Spinal cord (tissue), 9 donors: ENCODE measurements at regions not wholly inside any gene's neighbourhood (a gene's known extent, or its start where the extent isn't known, plus 50 kb on each side); places are given as distances from the start of the nearest gene placed in this dataset.

Source experiments
- DNase-seq, 6 donors: peaks; one replicate each; pipeline versions ENCODE4 v3.0.0 to v3.0.0-alpha.2; 2013 to 2015; ENCODE audit warnings: low spot score in 6 of 6, low read depth in 4 of 6
- H3K27ac ChIP-seq: one replicate; pipeline ENCODE4 v1.5.1; 2013; ENCODE audit warnings: low read depth, low read length, control low read depth
- H3K27me3 ChIP-seq: one replicate; pipeline ENCODE4 v1.6.1; 2013; ENCODE audit warnings: low read length; ENCODE audit not compliant: control insufficient read depth, insufficient read depth
- H3K36me3 ChIP-seq: one replicate; pipeline ENCODE4 v1.6.1; 2013; ENCODE audit warnings: low read length; ENCODE audit not compliant: control insufficient read depth, insufficient read depth
- H3K4me1 ChIP-seq: one replicate; pipeline ENCODE4 v1.6.1; 2013; ENCODE audit warnings: low read length; ENCODE audit not compliant: control insufficient read depth, insufficient read depth
- H3K4me3 ChIP-seq: one replicate; pipeline ENCODE4 v1.5.1; 2013; ENCODE audit warnings: low read depth, low read length, control low read depth
- H3K9me3 ChIP-seq: one replicate; pipeline ENCODE4 v1.6.1; 2013; ENCODE audit warnings: low read length; ENCODE audit not compliant: control insufficient read depth, insufficient read depth
- WGBS: methylation state at CpG from one replicate; pipeline ENCODE4 v1.1.5; 2013; ENCODE audit warnings: missing lambda C conversion rate; ENCODE audit not compliant: insufficient coverage; 5-methylcytosine and 5-hydroxymethylcytosine counted together
- donor health status: healthy.

DNA sequence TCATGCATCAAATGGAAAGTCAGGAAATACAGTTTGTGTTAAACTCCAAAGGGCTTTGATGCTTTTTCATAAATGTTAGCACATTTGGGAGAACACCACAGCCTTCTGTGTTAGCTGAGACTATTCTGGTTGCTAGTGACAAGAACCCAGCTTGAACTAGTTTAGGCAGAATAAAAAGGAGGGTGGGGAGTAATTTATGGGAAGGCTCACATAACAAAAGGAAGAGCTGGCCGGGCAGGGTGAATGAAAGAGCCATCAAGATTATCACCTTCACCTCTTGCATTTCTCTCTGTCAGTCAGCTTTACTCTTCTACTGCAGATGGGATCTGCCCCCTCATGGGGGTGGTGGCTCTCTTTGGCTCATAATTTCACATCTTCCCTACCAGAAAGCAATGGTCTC, 75.4 kb upstream of the VTCN1 start:
- H3K9me3 ChIP-seq = no peaks in the 10 kb centered on the region
- no peaks in the 10 kb centered on the region for H3K27me3 ChIP-seq
- DNase-seq = no peak
- H3K27ac ChIP-seq = no peak overlapping the region
- WGBS = no CpG with 5 or more reads among the region's 1 CpG
- no peaks in the 10 kb centered on the region for H3K36me3 ChIP-seq
- no peak overlapping the region for H3K4me3 ChIP-seq
- no peaks in the 10 kb centered on the region for H3K4me1 ChIP-seq

DNA sequence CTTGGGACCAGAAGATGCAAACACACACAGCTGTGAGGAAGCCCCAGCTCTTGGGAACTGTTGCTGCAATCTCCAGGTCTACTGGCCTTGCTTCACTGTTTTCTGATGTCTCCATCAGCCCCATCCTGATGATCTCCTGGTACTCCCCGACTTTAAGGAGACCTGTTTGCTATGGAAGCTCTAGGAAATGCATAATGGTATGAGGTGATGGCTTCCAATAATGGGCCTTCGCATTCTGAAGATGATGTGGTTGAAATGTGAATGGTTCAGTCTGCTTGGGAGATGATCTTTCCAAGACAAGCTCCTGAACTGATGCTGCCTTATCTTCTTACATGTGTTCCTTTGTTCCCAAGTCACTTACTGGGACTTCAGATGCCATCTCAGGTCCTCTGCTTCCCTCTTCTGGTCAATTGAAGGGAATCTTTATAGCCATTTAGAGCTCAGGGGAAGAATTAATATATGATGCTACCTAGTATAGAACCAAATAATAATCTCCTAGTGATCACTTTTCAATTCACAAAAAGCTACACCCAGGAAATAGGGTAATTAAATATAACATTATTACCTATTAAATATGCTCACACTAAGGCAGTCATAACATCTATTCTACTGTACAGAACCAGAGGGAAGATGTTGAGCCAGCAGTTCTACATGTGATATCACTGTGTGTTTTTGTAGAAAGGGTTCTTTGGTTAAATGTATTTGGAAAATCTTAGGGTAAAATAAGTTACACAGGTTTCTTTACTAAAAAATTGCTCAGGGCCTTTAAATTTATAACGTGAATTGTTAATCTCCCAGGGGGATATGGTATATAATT, 73.9 kb upstream of the VTCN1 start:
- H3K4me3 ChIP-seq = no peak overlapping the region
- H3K27ac ChIP-seq = no peak overlapping the region

GRCh38 chr1:117278531-117278930, 67.8 kb upstream of the VTCN1 start:
- 81% methylated on average over 2 of the region's 5 CpGs for WGBS
- Histone ChIP-seq H3K4me1 (no peaks in the 10 kb centered on the region), H3K9me3 (no peaks in the 10 kb centered on the region), H3K36me3 (no peaks in the 10 kb centered on the region), H3K4me3 (no peak overlapping the region), H3K27ac (no peak overlapping the region), H3K27me3 (no peaks in the 10 kb centered on the region)
- peak in 1 of 6 donors; percentile 53 for DNase-seq

More for the DNA sequence above, 73.9 kb upstream of the VTCN1 start:
- H3K36me3 ChIP-seq = no peaks in the 10 kb centered on the region
- H3K9me3 ChIP-seq = no peaks in the 10 kb centered on the region
- no peaks in the 10 kb centered on the region for H3K4me1 ChIP-seq
- DNase-seq = peak; percentile 33 to 88 (median 47)
- no peaks in the 10 kb centered on the region for H3K27me3 ChIP-seq
- WGBS = 100% methylated on average over 1 of the region's 3 CpGs

DNA sequence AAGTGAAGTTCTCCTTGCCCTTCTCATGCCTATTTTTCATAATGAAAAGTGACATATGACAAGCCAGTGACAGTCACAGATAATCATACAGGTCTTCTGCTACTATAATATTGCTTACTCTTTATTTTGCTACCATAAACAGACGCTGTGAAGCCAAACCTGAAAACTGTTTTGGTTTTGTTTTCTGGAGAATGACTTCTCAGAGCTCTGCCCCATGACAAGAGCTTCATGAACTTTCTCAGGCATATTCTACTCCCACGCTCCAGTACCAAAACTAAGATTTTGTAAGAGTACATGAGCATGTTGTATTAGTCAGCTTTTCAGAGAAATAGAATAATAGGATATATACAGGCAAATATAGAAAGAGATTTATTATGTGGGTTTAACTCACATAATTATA, 64.3 kb upstream of the VTCN1 start:
- Histone ChIP-seq H3K27ac (no peak overlapping the region), H3K36me3 (no peaks in the 10 kb centered on the region), H3K27me3 (no peaks in the 10 kb centered on the region), H3K4me1 (no peaks in the 10 kb centered on the region), H3K9me3 (no peaks in the 10 kb centered on the region), H3K4me3 (no peak overlapping the region)
- WGBS = no CpG with 5 or more reads among the region's 2 CpGs
- no peak for DNase-seq

GRCh38 chr1:117271959-117272358, 61.2 kb upstream of the VTCN1 start:
- no peak overlapping the region for H3K4me3 ChIP-seq
- H3K36me3 ChIP-seq = no peaks in the 10 kb centered on the region
- H3K27ac ChIP-seq = no peak overlapping the region
- no peaks in the 10 kb centered on the region for H3K27me3 ChIP-seq
- H3K4me1 ChIP-seq = peaks cover 11% of the 10 kb centered on the region
- WGBS = 98% methylated on average over 4 of the region's 4 CpGs
- no peaks in the 10 kb centered on the region for H3K9me3 ChIP-seq
- no peak for DNase-seq

DNA sequence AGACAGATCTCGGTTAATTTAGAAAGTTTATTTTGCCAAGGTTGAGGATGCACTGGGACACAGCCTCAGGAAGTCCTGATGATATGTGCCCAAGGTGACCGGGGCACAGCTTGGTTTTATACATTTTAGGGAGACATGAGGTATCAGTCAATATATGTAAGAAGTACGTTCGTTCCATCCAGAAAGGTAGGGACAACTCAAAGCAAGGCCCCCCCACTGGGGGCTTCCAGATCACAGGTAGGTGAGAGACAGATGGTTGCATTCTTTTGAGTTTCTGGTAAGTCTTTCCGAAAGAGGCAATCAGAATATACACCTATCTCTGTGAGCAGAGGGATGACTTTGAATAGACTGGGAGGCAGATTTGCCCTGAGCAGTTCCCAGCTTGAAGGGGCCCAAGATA, 60.4 kb upstream of the VTCN1 start:
- WGBS = 100% methylated on average over 3 of the region's 5 CpGs
- Histone ChIP-seq H3K4me3 (no peak overlapping the region), H3K27me3 (no peaks in the 10 kb centered on the region), H3K36me3 (no peaks in the 10 kb centered on the region), H3K27ac (no peak overlapping the region), H3K4me1 (peaks cover 11% of the 10 kb centered on the region), H3K9me3 (no peaks in the 10 kb centered on the region)
- DNase-seq = no peak

DNA sequence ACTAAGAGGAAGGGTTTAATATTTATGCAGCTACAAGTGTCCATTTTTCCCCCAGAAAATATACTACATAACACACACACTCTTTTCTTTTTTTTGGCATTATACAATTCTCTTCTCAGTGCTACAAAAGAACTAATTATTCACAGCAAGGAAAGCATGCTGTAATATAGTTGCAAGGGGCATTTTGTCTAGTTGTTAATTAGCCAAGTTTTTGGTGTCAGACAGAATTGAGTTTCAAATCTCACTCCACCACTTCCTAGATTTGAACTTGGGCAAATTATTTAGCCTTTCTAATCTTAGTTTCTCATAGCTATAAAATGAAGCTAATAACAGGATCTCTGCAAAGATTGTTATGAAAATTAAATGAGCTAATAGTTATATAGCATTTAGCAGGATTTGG, 60.0 kb upstream of the VTCN1 start:
- H3K9me3 ChIP-seq = no peaks in the 10 kb centered on the region
- no peaks in the 10 kb centered on the region for H3K27me3 ChIP-seq
- DNase-seq = peak in 1 of 6 donors; percentile 23
- H3K4me1 ChIP-seq = peaks cover 11% of the 10 kb centered on the region
- no peak overlapping the region for H3K4me3 ChIP-seq
- no peak overlapping the region for H3K27ac ChIP-seq
- H3K36me3 ChIP-seq = no peaks in the 10 kb centered on the region

DNA sequence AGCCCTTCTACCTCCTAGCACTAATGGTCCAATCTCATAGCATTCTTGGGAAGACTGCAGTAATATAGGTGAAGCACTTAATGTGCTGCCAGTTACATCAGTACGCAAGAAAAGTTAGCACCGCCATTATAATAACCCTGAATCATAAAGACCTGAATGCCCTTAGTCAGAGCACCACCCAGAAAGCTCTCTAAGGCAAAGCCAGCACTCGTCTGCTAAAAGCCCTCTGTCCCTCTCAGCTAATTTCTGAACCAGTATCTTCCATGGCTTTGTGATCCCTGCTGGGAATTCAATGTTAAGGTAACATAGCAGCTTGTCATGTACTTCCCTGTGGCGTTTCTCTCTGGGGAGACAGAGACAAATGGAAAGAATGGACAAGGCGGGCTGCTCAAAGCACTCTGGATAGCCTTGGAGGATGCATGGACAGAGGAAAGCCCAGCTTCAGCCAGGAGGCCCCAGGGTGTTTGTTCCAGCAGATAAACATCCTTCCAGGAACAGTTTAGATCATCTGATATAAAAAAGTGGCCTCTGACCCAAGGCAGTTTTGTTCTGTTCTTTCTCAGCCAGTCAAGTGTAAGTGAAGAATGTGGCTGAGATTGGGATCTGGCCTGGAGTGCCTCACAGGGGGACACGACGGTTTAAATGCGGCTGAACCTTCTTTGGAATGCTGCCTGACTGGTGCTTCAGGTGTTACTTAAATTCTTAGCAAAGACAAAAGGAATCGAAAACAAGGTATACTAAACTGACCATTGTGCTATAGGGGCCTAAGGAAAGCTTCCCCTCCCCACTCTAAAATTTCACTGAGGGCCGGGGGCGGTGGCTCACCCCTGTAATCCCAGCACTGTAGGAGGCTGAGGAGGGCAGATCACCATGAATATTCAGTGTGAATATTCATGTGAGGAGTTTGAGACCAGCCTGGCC, 58.1 kb upstream of the VTCN1 start:
- no peaks in the 10 kb centered on the region for H3K9me3 ChIP-seq
- H3K27me3 ChIP-seq = no peaks in the 10 kb centered on the region
- WGBS = 51% methylated on average over 7 of the region's 11 CpGs
- no peaks in the 10 kb centered on the region for H3K36me3 ChIP-seq
- no peak overlapping the region for H3K4me3 ChIP-seq
- DNase-seq = peak in 1 of 6 donors; percentile 17
- peaks cover 11% of the 10 kb centered on the region for H3K4me1 ChIP-seq
- no peak overlapping the region for H3K27ac ChIP-seq

GRCh38 chr1:117267232-117267774, 56.6 kb upstream of the VTCN1 start:
- no peak for DNase-seq
- Histone ChIP-seq H3K36me3 (no peaks in the 10 kb centered on the region), H3K27ac (no peak overlapping the region), H3K4me3 (no peak overlapping the region), H3K9me3 (no peaks in the 10 kb centered on the region), H3K4me1 (peaks cover 11% of the 10 kb centered on the region), H3K27me3 (no peaks in the 10 kb centered on the region)
- WGBS = 55% methylated on average over 2 of the region's 3 CpGs
